Esophagus squamous epithelium (tissue), 4 donors: ENCODE measurements at regions not wholly inside any gene's neighbourhood (a gene's known extent, or its start where the extent isn't known, plus 50 kb on each side); places are given as distances from the start of the nearest gene placed in this dataset.

Source experiments
- CTCF ChIP-seq, 6 experiments: fragments of 450-650 bp in 4 of 6; fragments of 200-600 bp in 2 of 6; sonication (generic) in 2 of 6; IDR thresholded peaks; one replicate each; pipeline ENCODE4 v1.5.1; 2016 to 2019; ENCODE audit warnings: antibody characterized with exemption in 6 of 6, mild to moderate bottlenecking in 4 of 6, moderate library complexity in 4 of 6
- POLR2A ChIP-seq, 4 donors: fragments of 450-650 bp; IDR thresholded peaks; one replicate each; pipeline ENCODE4 v1.6.1; 2017; ENCODE audit warnings: antibody characterized with exemption in 4 of 4, mild to moderate bottlenecking in 4 of 4, moderate library complexity in 3 of 4

GRCh38 chr4:107330916-107331315 is 294.8 kb upstream of the DKK2 start:
- TF ChIP-seq CTCF (IDR thresholded peaks at IDR 0.05) = no peak
- TF ChIP-seq POLR2A (IDR thresholded peaks at IDR 0.05) = no peak
